Sigmoid colon (tissue), 4 donors: ENCODE measurements at regions not wholly inside any gene's neighbourhood (a gene's known extent, or its start where the extent isn't known, plus 50 kb on each side); places are given as distances from the start of the nearest gene placed in this dataset.

Experiments used
- CTCF ChIP-seq, 4 experiments: fragments of 450-650 bp in 3 of 4; fragments of 200-600 bp in 1 of 4; IDR thresholded peaks; one replicate each; pipeline ENCODE4 v1.5.1; 2016 to 2019; ENCODE audit warnings: antibody characterized with exemption in 4 of 4, mild to moderate bottlenecking in 3 of 4, moderate library complexity in 2 of 4
- POLR2A ChIP-seq, 2 donors: fragments of 450-650 bp; IDR thresholded peaks; one replicate each; pipeline ENCODE4 v1.6.1; 2016; ENCODE audit warnings: antibody characterized with exemption in 2 of 2, mild to moderate bottlenecking in 2 of 2, moderate library complexity in 2 of 2
- POLR2AphosphoS5 ChIP-seq, 4 donors: sonication (generic); formaldehyde crosslinking; IDR thresholded peaks; one replicate each; pipeline ENCODE4 v1.6.1; 2017; ENCODE audit warnings: antibody characterized with exemption in 4 of 4

DNA sequence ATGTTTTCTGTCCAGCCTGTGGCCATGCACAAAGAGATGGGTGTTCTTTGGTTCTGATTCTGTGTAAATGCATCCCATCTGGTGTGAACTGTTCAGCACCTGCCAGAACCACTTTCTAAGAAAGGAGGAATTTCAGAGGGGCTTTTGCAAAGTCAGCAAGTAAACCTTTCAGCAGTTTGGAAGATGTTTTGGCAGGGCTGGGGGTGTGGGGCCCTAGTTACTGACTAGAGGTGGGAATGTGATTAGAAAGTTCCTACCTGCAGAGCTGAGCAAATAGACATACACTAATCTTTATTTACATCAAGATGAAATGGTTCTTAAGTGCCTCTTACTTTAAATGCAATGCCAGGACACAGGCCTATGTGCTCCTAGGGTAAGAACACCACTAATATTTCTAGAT is 378.1 kb upstream of the USP24 start:
- TF ChIP-seq CTCF (IDR thresholded peaks at IDR 0.05), result no peak
- no peak for TF ChIP-seq POLR2AphosphoS5 (IDR thresholded peaks at IDR 0.05)
- no peak for TF ChIP-seq POLR2A (IDR thresholded peaks at IDR 0.05)
